A549 (cell line): ENCODE measurements at regions not wholly inside any gene's neighbourhood (a gene's known extent, or its start where the extent isn't known, plus 50 kb on each side); places are given as distances from the start of the nearest gene placed in this dataset.

Source experiments
- ATAC-seq, 2 experiments: fragments of 200-7000 bp in 1 of 2; fragments of >200 bp in 1 of 2; cut with Nextera tagmentation in 1 of 2; cut with Tn5 transposase in 1 of 2; 3 replicates each; pipeline versions ENCODE4 v1.8.0 to v1.9.1; 2018 to 2020; ENCODE audit warnings: mild to moderate bottlenecking in 1 of 2, moderate library complexity in 1 of 2
- CTCF ChIA-PET: fragments of 300-600 bp; sonication (Branson Sonifier 250); formaldehyde crosslinking; extraction: SDS; loops from one replicate; lab custom pipeline; 2021; ENCODE audit warnings: antibody characterized with exemption, inconsistent platforms; lab: Yijun Ruan, JAX
- POLR2A ChIA-PET: fragments of 350-600 bp; formaldehyde crosslinking; extraction: SDS; loops from one replicate; lab custom pipeline; 2021; ENCODE audit warnings: antibody characterized with exemption, inconsistent platforms; lab: Yijun Ruan, JAX
- DNase-seq, 2 experiments: peaks; one replicate each; pipeline versions ENCODE4 v3.0.0 to v3.0.0-alpha.2; 2011 to 2016; ENCODE audit warnings: low read depth in 1 of 2, low spot score in 1 of 2
- FAIRE-seq: peaks from 2 replicates; lab custom pipeline; 2011; peaks lifted over from hg19 to GRCh38; lab: Jason Lieb, UNC
- H3K27ac ChIP-seq, 2 experiments: fragments of >200 bp; sonication (Bioruptor Twin); formaldehyde crosslinking; 3 replicates each; pipeline ENCODE4 v1.5.1; 2016 to 2017
- H3K4me1 ChIP-seq: fragments of >200 bp; sonication (Bioruptor Twin); formaldehyde crosslinking; 3 replicates; pipeline ENCODE4 v1.6.1; 2016
- H3K4me2 ChIP-seq: fragments of >200 bp; sonication (Bioruptor Twin); formaldehyde crosslinking; 3 replicates; pipeline ENCODE4 v1.6.1; 2016
- H3K4me3 ChIP-seq: fragments of >200 bp; sonication (Bioruptor Twin); formaldehyde crosslinking; 3 replicates; pipeline ENCODE4 v1.5.1; 2016
- H3K9me3 ChIP-seq: fragments of >200 bp; sonication (Bioruptor Twin); formaldehyde crosslinking; 3 replicates; pipeline ENCODE4 v1.6.1; 2016
- BHLHE40 ChIP-seq: IDR thresholded peaks from 2 replicates; pipeline ENCODE4 v1.6.1; 2012; ENCODE audit warnings: low read depth, low read length, inconsistent platforms
- CBX2 ChIP-seq: fragments of 200-600 bp; sonication (generic); IDR thresholded peaks from 2 replicates; pipeline ENCODE4 v1.6.1; 2016; ENCODE audit warnings: low read depth, mild to moderate bottlenecking, borderline replicate concordance
- CHD2 ChIP-seq: fragments of 150-350 bp; IDR thresholded peaks from 2 replicates; pipeline ENCODE4 v1.6.1; 2014; ENCODE audit warnings: low read length; ENCODE audit not compliant: partially characterized antibody
- EHF ChIP-seq: fragments of 250-450 bp; sonication (Bioruptor Pico); IDR thresholded peaks from 2 replicates; pipeline ENCODE4 v1.5.0; 2020; ENCODE audit warnings: mild to moderate bottlenecking
- EP300 ChIP-seq, 2 experiments: fragments of >200 bp; sonication (Bioruptor Twin); formaldehyde crosslinking; IDR thresholded peaks; 2 replicates in 1 of 2; 3 replicates in 1 of 2; pipeline ENCODE4 v1.6.1; 2016 to 2017
- ESRRA ChIP-seq: fragments of 150-350 bp; IDR thresholded peaks from 2 replicates; pipeline ENCODE4 v1.6.1; 2014; ENCODE audit warnings: mild to moderate bottlenecking, low read length, borderline replicate concordance
- FOSL2 ChIP-seq, 2 experiments: fragments of 450-650 bp in 1 of 2; fragments of >200 bp in 1 of 2; sonication (Bioruptor Twin) in 1 of 2; formaldehyde crosslinking; IDR thresholded peaks; 2 replicates each; pipeline versions ENCODE4 v1.5.0 to v1.6.1; 2016 to 2020; ENCODE audit warnings: mild to moderate bottlenecking in 1 of 2, moderate library complexity in 1 of 2
- GATA3 ChIP-seq: IDR thresholded peaks from 2 replicates; pipeline ENCODE4 v1.6.1; 2012; ENCODE audit warnings: borderline replicate concordance
- HDAC2 ChIP-seq: fragments of 200-600 bp; sonication (generic); IDR thresholded peaks from 2 replicates; pipeline ENCODE4 v1.6.1; 2016
- HEYL ChIP-seq: fragments of 250-450 bp; sonication (Bioruptor Pico); IDR thresholded peaks from 2 replicates; pipeline ENCODE4 v1.8.0; 2021; ENCODE audit warnings: mild to moderate bottlenecking, moderate library complexity
- HOXB13 ChIP-seq: fragments of 250-450 bp; sonication (Bioruptor Pico); IDR thresholded peaks from 2 replicates; pipeline ENCODE4 v1.5.0; 2020; ENCODE audit warnings: low read depth, mild to moderate bottlenecking, moderate library complexity
- KDM1A ChIP-seq: fragments of 200-600 bp; sonication (generic); IDR thresholded peaks from 2 replicates; pipeline ENCODE4 v1.6.1; 2016; ENCODE audit warnings: low read depth, mild to moderate bottlenecking
- NFE2L2 ChIP-seq: fragments of 150-350 bp; conservative IDR thresholded peaks from 2 replicates; pipeline ENCODE4 v1.6.1; 2014; ENCODE audit warnings: low read length
- NR3C1 ChIP-seq: fragments of >200 bp; sonication (Bioruptor Twin); formaldehyde crosslinking; IDR thresholded peaks from 3 replicates; pipeline ENCODE4 v1.6.1; 2017
- POLR2A ChIP-seq: IDR thresholded peaks from 2 replicates; pipeline ENCODE4 v1.6.1; 2012; ENCODE audit warnings: mild to moderate bottlenecking, low read length
- RAD21 ChIP-seq, 2 experiments: fragments of >200 bp in 1 of 2; sonication (Bioruptor Twin) in 1 of 2; formaldehyde crosslinking in 1 of 2; IDR thresholded peaks in 1 of 2; conservative IDR thresholded peaks in 1 of 2; 2 replicates in 1 of 2; 3 replicates in 1 of 2; pipeline ENCODE4 v1.6.1; 2012 to 2018; ENCODE audit warnings: inconsistent platforms in 1 of 2
- RARB ChIP-seq: fragments of 250-450 bp; sonication (Bioruptor Pico); IDR thresholded peaks from 2 replicates; pipeline ENCODE4 v1.8.0; 2021; ENCODE audit warnings: mild to moderate bottlenecking, moderate library complexity
- RFX5 ChIP-seq: fragments of 450-650 bp; IDR thresholded peaks from 2 replicates; pipeline ENCODE4 v1.7.1; 2014; ENCODE audit warnings: antibody characterized with exemption, mild to moderate bottlenecking, moderate library complexity
- RNF2 ChIP-seq: fragments of 200-600 bp; sonication (generic); IDR thresholded peaks from 2 replicates; pipeline ENCODE4 v1.6.1; 2016; ENCODE audit warnings: low read depth, mild to moderate bottlenecking, antibody characterized with exemption, moderate library complexity, borderline replicate concordance
- ZFP36 ChIP-seq: fragments of 450-650 bp; IDR thresholded peaks from 2 replicates; pipeline ENCODE4 v1.6.1; 2014; ENCODE audit warnings: borderline replicate concordance; ENCODE audit not compliant: partially characterized antibody
- ZSCAN20 ChIP-seq: fragments of 250-450 bp; sonication (Bioruptor Pico); IDR thresholded peaks from 2 replicates; pipeline ENCODE4 v1.8.0; 2022; ENCODE audit warnings: mild to moderate bottlenecking, moderate library complexity
- WGBS: methylation state at CpG from one replicate; pipeline ENCODE4 v1.1.6; 2017; ENCODE audit errors: missing lambda C conversion rate; 5-methylcytosine and 5-hydroxymethylcytosine counted together
- TF ChIP-seq, protein P1 (sequence below): fragments of 450-650 bp; IDR thresholded peaks from 2 replicates; pipeline ENCODE4 v1.6.1; 2014; ENCODE audit warnings: antibody characterized with exemption
- TF ChIP-seq, protein P2 (sequence below): IDR thresholded peaks from 2 replicates; pipeline ENCODE4 v1.6.1; 2012
- TF ChIP-seq, protein P3 (sequence below): fragments of >200 bp; sonication (Bioruptor Twin); formaldehyde crosslinking; IDR thresholded peaks from 2 replicates; pipeline ENCODE4 v1.6.1; 2016

DNA sequence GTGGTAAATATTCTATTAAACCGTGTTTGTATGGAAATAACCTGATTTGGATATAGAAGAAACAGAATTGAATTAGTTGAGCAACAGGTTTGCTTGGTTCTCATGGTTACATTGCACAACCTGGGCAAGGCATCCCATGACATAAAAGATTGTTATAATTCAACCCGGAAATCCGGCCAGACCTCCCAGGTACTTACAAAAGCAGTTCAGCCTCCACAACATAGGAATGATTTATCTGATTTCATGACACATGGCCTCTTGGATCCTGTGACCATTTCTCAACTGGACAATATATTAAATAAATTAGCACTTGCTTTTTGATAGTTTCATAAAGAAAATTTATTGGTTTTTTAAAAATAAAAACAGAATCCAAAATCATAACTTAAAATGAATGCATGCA is 55.1 kb upstream of the PTPN12 start (continued):
- TF ChIP-seq KDM1A (no peak), ZFP36 (no peak), EP300 (IDR thresholded peaks at IDR 0.05) (peak; percentile 95 to 97; a peak in 4 of 5 replicates), HDAC2 (no peak), RFX5 (no peak), CBX2 (no peak), ESRRA (no peak), RAD21 (conservative IDR thresholded peaks at IDR 0.05 in 1 of 2, IDR thresholded peaks at IDR 0.05 in 1 of 2) (peak in 1 of 2 experiments; percentile 57; a peak in 1 of 5 replicates), BHLHE40 (no peak)
- TF ChIP-seq, protein P1, sequence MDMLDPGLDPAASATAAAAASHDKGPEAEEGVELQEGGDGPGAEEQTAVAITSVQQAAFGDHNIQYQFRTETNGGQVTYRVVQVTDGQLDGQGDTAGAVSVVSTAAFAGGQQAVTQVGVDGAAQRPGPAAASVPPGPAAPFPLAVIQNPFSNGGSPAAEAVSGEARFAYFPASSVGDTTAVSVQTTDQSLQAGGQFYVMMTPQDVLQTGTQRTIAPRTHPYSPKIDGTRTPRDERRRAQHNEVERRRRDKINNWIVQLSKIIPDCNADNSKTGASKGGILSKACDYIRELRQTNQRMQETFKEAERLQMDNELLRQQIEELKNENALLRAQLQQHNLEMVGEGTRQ: no peak
- TF ChIP-seq, protein P2, sequence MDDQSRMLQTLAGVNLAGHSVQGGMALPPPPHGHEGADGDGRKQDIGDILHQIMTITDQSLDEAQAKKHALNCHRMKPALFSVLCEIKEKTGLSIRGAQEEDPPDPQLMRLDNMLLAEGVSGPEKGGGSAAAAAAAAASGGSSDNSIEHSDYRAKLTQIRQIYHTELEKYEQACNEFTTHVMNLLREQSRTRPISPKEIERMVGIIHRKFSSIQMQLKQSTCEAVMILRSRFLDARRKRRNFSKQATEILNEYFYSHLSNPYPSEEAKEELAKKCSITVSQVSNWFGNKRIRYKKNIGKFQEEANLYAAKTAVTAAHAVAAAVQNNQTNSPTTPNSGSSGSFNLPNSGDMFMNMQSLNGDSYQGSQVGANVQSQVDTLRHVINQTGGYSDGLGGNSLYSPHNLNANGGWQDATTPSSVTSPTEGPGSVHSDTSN: no peak

DNA sequence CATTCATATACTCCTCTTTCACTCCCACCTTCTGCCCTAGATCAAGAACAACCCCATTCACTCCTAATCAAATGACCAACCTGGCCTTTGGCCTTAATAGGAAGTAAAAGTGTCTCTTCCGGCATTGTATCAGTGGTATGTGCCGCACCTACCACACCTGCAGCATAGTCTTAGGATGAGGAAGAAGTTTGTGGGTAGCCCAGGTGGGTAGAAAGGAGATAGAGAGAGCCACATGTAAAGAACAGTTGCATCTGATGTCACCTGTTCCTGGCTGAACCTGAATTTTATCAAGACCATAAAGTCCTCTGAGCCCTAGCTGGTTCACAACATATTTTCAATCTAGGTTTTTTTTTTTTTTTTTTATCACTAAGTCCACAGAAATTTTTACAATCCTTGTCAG is 55.5 kb upstream of the PTPN12 start:
- ATAC-seq (peak; percentile 17 to 21; a peak in 2 of 6 replicates), DNase-seq (peak in 1 of 2 experiments; percentile 50), FAIRE-seq (no peak)
- WGBS: 71% methylated on average over 2 of the region's 2 CpGs
- H3K9me3 ChIP-seq: no peaks in the 10 kb centered on the region
- H3K4me3 ChIP-seq: no peak overlapping the region
- peak overlapping the region; percentile 85 to 93 for H3K27ac ChIP-seq
- peak overlapping the region; percentile 39 for H3K4me2 ChIP-seq
- ChIA-PET CTCF (no interaction called here), POLR2A (no interaction called here)
- TF ChIP-seq HEYL: no peak
- TF ChIP-seq NR3C1: no peak
- no peak for TF ChIP-seq EHF (CRISPR knock-in tag)
- no peak for TF ChIP-seq POLR2A
- TF ChIP-seq NFE2L2: no peak
- no peak for TF ChIP-seq GATA3
- TF ChIP-seq, protein P1: no peak
- no peak for TF ChIP-seq RARB
- no peak for TF ChIP-seq RNF2
- no peak for TF ChIP-seq ZSCAN20 (CRISPR knock-in tag)
- no peak for TF ChIP-seq BHLHE40
- TF ChIP-seq RAD21 (conservative IDR thresholded peaks at IDR 0.05 in 1 of 2, IDR thresholded peaks at IDR 0.05 in 1 of 2): no peak
- no peak for TF ChIP-seq RFX5
- TF ChIP-seq HOXB13 (CRISPR knock-in tag): no peak
- TF ChIP-seq FOSL2 (IDR thresholded peaks at IDR 0.05): no peak
- TF ChIP-seq FOSL2 (CRISPR knock-in tag; IDR thresholded peaks at IDR 0.05): no peak
- no peak for TF ChIP-seq CBX2
- TF ChIP-seq CHD2: no peak
- TF ChIP-seq, protein P3, sequence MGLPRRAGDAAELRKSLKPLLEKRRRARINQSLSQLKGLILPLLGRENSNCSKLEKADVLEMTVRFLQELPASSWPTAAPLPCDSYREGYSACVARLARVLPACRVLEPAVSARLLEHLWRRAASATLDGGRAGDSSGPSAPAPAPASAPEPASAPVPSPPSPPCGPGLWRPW: no peak
- peaks cover 64% of the 10 kb centered on the region for H3K4me1 ChIP-seq
